GM23248 (cell line): ENCODE measurements at regions not wholly inside any gene's neighbourhood (a gene's known extent, or its start where the extent isn't known, plus 50 kb on each side); places are given as distances from the start of the nearest gene placed in this dataset.

Experiments
- DNase-seq: peaks from one replicate; pipeline ENCODE4 v3.0.0-alpha.2; 2015
- H2AFZ ChIP-seq: fragments of 200-600 bp; sonication (generic); 2 replicates; pipeline ENCODE4 v1.6.1; 2016; ENCODE audit warnings: antibody characterized with exemption
- H3F3A ChIP-seq: fragments of 200-600 bp; sonication (generic); 2 replicates; pipeline ENCODE4 v1.6.1; 2016; ENCODE audit warnings: mild to moderate bottlenecking, antibody characterized with exemption, mixed run types; ENCODE audit not compliant: insufficient read depth
- H3K27ac ChIP-seq: fragments of 200-600 bp; sonication (generic); 2 replicates; pipeline ENCODE4 v1.5.1; 2016; ENCODE audit warnings: mild to moderate bottlenecking
- H3K27me3 ChIP-seq: fragments of 200-600 bp; sonication (generic); replicated peaks from 2 replicates; pipeline ENCODE4 v1.6.1; 2016; ENCODE audit warnings: mild to moderate bottlenecking; ENCODE audit not compliant: insufficient read depth
- H3K36me3 ChIP-seq: fragments of 200-600 bp; sonication (generic); 2 replicates; pipeline ENCODE4 v1.6.1; 2016; ENCODE audit warnings: low read depth, mild to moderate bottlenecking
- H3K4me1 ChIP-seq: fragments of 200-600 bp; sonication (generic); 2 replicates; pipeline ENCODE4 v1.6.1; 2016; ENCODE audit warnings: mild to moderate bottlenecking; ENCODE audit not compliant: insufficient read depth
- H3K4me2 ChIP-seq: fragments of 200-600 bp; sonication (generic); one replicate; pipeline ENCODE4 v1.6.1; 2016; ENCODE audit warnings: mild to moderate bottlenecking; ENCODE audit not compliant: unreplicated experiment
- H3K4me3 ChIP-seq: fragments of 200-600 bp; sonication (generic); 2 replicates; pipeline ENCODE4 v1.5.1; 2016; ENCODE audit warnings: mild to moderate bottlenecking
- H3K79me2 ChIP-seq: fragments of 200-600 bp; sonication (generic); 2 replicates; pipeline ENCODE4 v1.6.1; 2016; ENCODE audit warnings: mild to moderate bottlenecking; ENCODE audit not compliant: insufficient read depth
- H3K9ac ChIP-seq: fragments of 200-600 bp; sonication (generic); 2 replicates; pipeline ENCODE4 v1.6.1; 2016; ENCODE audit warnings: mild to moderate bottlenecking
- H3K9me2 ChIP-seq: fragments of 200-600 bp; sonication (generic); 2 replicates; pipeline ENCODE4 v1.6.1; 2016; ENCODE audit warnings: mixed run types, mild to moderate bottlenecking, moderate library complexity; ENCODE audit not compliant: insufficient read depth
- H3K9me3 ChIP-seq: fragments of 200-600 bp; sonication (generic); one replicate; pipeline ENCODE4 v1.6.1; 2017; ENCODE audit warnings: low read depth
- H4K20me1 ChIP-seq: fragments of 200-600 bp; sonication (generic); 2 replicates; pipeline ENCODE4 v1.6.0; 2016; ENCODE audit not compliant: insufficient read depth
- EZH2 ChIP-seq: fragments of 200-600 bp; sonication (generic); IDR thresholded peaks from 2 replicates; pipeline ENCODE4 v1.6.1; 2018; ENCODE audit warnings: antibody characterized with exemption, mild to moderate bottlenecking; ENCODE audit not compliant: insufficient read depth, poor library complexity, severe bottlenecking
- EZH2phosphoT487 ChIP-seq: fragments of 200-600 bp; sonication (generic); IDR thresholded peaks from 2 replicates; pipeline ENCODE4 v1.6.1; 2018; ENCODE audit warnings: antibody characterized with exemption, moderate library complexity, mild to moderate bottlenecking, low read depth; ENCODE audit not compliant: insufficient read depth
- WGBS, 2 experiments: methylation state at CpG; one replicate each; pipeline ENCODE4 v1.1.6; 2015 to 2017; ENCODE audit warnings: low lambda C conversion rate in 2 of 2, low coverage in 1 of 2; ENCODE audit errors: missing lambda C conversion rate in 2 of 2; 5-methylcytosine and 5-hydroxymethylcytosine counted together
- in situ Hi-C: fragments of 300-500 bp; cut with MboI; formaldehyde crosslinking; loops from 2 replicates; pipeline ENCODE4 v1.15.0; 2020

DNA sequence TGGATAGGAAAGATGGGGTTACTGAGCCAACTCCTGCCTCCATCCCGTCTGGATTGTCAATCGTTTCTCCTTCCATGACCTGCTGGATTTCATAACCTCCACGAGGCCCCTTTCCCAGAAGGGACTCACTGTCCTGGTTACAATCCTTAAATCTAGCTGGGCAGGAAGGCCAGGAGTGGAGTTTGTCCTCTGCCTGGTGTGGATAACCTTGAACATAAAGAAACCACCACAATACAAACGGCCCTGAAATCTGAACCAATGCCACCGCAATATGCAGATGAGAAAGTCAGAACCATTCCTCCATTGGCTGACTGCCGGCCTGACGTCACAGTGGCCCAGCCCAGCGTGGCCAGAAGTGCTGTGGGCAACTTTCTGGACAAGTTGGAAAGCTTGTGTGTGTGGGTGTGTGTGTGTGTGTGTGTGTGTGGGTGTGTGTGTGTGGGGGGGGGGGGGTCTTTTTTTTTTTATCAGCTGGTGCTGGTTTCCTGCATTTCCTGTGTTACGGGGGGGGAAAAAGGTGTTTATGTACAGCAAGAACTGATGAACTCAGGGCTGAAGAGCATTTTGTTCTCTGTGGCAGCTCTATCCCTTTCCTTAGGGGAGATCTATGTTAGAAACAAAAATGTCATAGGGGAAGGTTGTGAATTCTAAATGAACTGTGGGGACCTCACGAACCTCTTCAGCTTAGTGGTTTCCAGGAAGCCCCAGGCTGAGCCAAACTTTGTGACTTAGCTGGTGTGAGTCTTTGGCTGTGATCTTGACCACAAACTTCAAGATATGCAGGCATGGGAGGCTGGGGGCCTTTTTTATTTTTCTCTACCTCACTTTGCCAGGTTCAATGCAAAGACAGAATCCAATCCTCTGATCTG lies 81.6 kb upstream of the MED13L start:
- in situ Hi-C loops, result no loop called here
- H3K9ac ChIP-seq, result peak overlapping the region; percentile 53
- no peaks in the 10 kb centered on the region for H4K20me1 ChIP-seq
- H3F3A ChIP-seq, result peaks cover 19% of the 10 kb centered on the region
- H3K9me2 ChIP-seq, result no peaks in the 10 kb centered on the region
- DNase-seq, result peak; percentile 92
- H3K4me3 ChIP-seq, result peak overlapping the region; percentile 50
- H3K36me3 ChIP-seq, result no peaks in the 10 kb centered on the region
- no peaks in the 10 kb centered on the region for H3K27me3 ChIP-seq
- H3K27ac ChIP-seq, result peak overlapping the region; percentile 62
- peaks cover 17% of the 10 kb centered on the region; the same call in 1 of the 2 replicates for H3K4me1 ChIP-seq
- TF ChIP-seq EZH2 (no peak), EZH2phosphoT487 (no peak)
- 1% methylated on average over 9 to 10 of the region's 10 CpGs for WGBS, 2 experiments
- H2AFZ ChIP-seq, result peak overlapping the region; percentile 76
- no peaks in the 10 kb centered on the region for H3K9me3 ChIP-seq
- H3K4me2 ChIP-seq, result peak overlapping the region; percentile 49
- H3K79me2 ChIP-seq, result no peaks in the 10 kb centered on the region

- Histone ChIP-seq H3K9ac (no peak overlapping the region), H3K79me2 (no peaks in the 10 kb centered on the region), H3F3A (peaks cover 19% of the 10 kb centered on the region), H3K4me3 (no peak overlapping the region), H3K9me3 (no peaks in the 10 kb centered on the region), H3K27ac (no peak overlapping the region), H3K4me1 (peaks cover 17% of the 10 kb centered on the region; the same call in 1 of the 2 replicates), H3K27me3 (no peaks in the 10 kb centered on the region), H3K4me2 (no peak overlapping the region), H3K9me2 (no peaks in the 10 kb centered on the region), H2AFZ (no peak overlapping the region), H4K20me1 (no peaks in the 10 kb centered on the region), H3K36me3 (no peaks in the 10 kb centered on the region)
- in situ Hi-C loops, result no loop called here
- TF ChIP-seq EZH2 (no peak), EZH2phosphoT487 (no peak)
- WGBS, 2 experiments, result 87 to 90% methylated on average over 6 of the region's 6 CpGs
- no peak for DNase-seq
These were observed 83.3 kb upstream of the MED13L start for GRCh38 chr12:116360579-116361413.

GRCh38 chr12:116361414-116362223 lies 84.1 kb upstream of the MED13L start:
- H3K9me2 ChIP-seq, result no peaks in the 10 kb centered on the region
- H3K36me3 ChIP-seq, result no peaks in the 10 kb centered on the region
- no peaks in the 10 kb centered on the region for H3K27me3 ChIP-seq
- 91 to 93% methylated on average over 18 to 19 of the region's 19 CpGs for WGBS, 2 experiments
- no peak overlapping the region for H3K4me3 ChIP-seq
- TF ChIP-seq EZH2phosphoT487 (no peak), EZH2 (no peak)
- no peak overlapping the region for H3K27ac ChIP-seq
- no peaks in the 10 kb centered on the region for H3K9me3 ChIP-seq
- no peak overlapping the region for H3K4me2 ChIP-seq
- peaks cover 19% of the 10 kb centered on the region for H3F3A ChIP-seq
- H3K4me1 ChIP-seq, result peaks cover 17% of the 10 kb centered on the region; the same call in 1 of the 2 replicates
- H2AFZ ChIP-seq, result no peak overlapping the region
- no peak overlapping the region for H3K9ac ChIP-seq
- in situ Hi-C loops, result no loop called here
- H4K20me1 ChIP-seq, result no peaks in the 10 kb centered on the region
- H3K79me2 ChIP-seq, result no peaks in the 10 kb centered on the region
- no peak for DNase-seq

- WGBS, 2 experiments, result 89 to 95% methylated on average over 2 of the region's 2 CpGs
These were observed 87.6 kb upstream of the MED13L start for GRCh38 chr12:116365114-116365513.

More at GRCh38 chr12:116365114-116365513, 87.6 kb upstream of the MED13L start:
- no peak overlapping the region for H3K4me2 ChIP-seq
- H3K79me2 ChIP-seq, result no peaks in the 10 kb centered on the region
- no peak overlapping the region for H3K27ac ChIP-seq
- TF ChIP-seq EZH2, result no peak
- no peak overlapping the region for H3K4me3 ChIP-seq
- in situ Hi-C loops, result no loop called here
- H3K9me2 ChIP-seq, result no peaks in the 10 kb centered on the region
- no peaks in the 10 kb centered on the region for H3K9me3 ChIP-seq
- DNase-seq, result no peak
- H4K20me1 ChIP-seq, result no peaks in the 10 kb centered on the region
- no peak overlapping the region for H2AFZ ChIP-seq
- no peaks in the 10 kb centered on the region for H3K27me3 ChIP-seq
- H3K9ac ChIP-seq, result no peak overlapping the region
- no peaks in the 10 kb centered on the region for H3K4me1 ChIP-seq
- no peaks in the 10 kb centered on the region for H3F3A ChIP-seq
- H3K36me3 ChIP-seq, result no peaks in the 10 kb centered on the region
